NCI-H2171 (cell line): ENCODE measurements at regions not wholly inside any gene's neighbourhood (a gene's known extent, or its start where the extent isn't known, plus 50 kb on each side); places are given as distances from the start of the nearest gene placed in this dataset.
"Not testable (repeated sequence)": the region's sequence is repeated elsewhere in the genome, so short reads cannot be mapped to it uniquely, and the experiment has no call there.

Experiments
- DNase-seq: peaks from one replicate; lab custom pipeline; 2025; lab: John Stamatoyannopoulos, UW

DNA sequence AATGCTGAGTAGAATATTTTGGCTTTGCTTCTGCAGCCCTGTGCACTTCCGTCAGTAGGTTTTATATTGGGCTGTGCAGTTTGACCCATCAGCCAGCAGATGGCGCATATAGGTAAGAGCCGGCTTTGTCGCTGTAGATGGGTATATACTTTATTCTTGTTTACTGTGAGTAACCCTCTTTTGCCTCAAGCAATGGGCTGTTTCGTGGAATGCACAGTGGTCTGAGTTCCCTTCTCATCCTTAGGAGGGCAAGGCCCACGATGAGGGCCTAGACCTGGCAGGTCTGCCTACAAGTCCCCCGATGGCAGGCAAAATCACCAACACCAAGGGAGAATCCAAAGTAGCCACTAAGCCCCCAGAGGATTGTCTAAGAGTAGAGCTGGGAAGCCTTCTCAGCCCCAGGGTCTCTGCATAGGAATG, 1002.9 kb upstream of the KCND2 start:
- peak; percentile 60 for DNase-seq

GRCh38 chr7:119270644-119271043, 1002.3 kb upstream of the KCND2 start:
- no peak for DNase-seq

GRCh38 chr7:119271147-119271779, 1001.7 kb upstream of the KCND2 start:
- DNase-seq, result no peak

DNA sequence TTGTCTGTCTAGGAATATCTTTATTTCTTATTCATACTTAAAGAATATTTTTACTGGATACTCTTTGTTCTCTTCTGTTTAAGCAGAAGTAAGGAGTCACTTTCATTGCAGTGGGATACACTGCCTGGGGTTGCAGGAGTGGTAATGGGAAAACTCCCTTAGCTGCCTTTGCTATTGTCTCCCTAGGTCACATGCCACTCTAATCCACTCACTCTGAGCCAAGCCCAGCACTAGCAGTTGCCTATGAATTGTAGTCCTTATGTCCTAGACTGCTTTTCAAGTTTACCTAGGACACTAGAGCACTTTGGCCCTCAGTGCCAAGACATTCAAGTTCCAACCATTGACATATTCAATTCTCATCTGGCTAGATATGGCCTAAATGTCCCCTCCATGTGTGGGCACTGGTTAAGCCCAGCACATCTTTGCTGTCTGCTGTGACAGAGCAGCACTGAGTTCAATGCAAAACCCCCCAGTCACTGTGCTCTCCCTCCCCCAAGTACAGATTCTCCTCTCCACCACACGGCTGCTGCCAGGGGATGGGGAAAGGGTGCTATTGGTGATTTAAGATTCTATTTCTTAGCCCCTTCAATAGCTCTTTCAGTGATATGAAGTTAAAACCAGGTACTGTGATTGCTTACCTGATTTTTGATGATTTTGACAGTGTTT, 991.7 kb upstream of the KCND2 start:
- DNase-seq, result no peak

GRCh38 chr7:119283353-119283752, 989.6 kb upstream of the KCND2 start:
- DNase-seq, result no peak

GRCh38 chr7:119288416-119288815, 984.6 kb upstream of the KCND2 start:
- no peak for DNase-seq

DNA sequence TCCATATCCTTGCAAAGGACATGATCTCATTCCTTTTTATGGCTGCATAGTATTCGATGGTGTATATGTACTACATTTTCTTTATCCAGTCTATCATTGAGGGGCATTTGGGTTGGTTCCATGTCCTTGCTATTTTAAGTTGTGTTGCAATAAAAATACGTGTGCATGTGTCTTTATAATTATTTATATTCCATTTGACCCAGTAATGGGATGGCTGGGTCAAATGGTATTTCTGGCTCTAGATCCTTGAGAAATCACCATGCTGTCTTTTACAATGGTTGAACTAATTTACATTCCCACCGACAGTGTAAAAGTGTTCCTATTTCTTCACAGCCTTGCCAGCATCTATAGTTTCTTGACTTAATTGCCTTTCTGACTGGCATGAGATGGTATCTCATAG, 972.6 kb upstream of the KCND2 start:
- not testable (repeated sequence) for DNase-seq

- DNase-seq, result no peak
Measured at GRCh38 chr7:119320316-119320715, 952.7 kb upstream of the KCND2 start.

GRCh38 chr7:119329715-119330114, 943.3 kb upstream of the KCND2 start:
- DNase-seq, result no peak

- DNase-seq, result no peak
Measured at GRCh38 chr7:119335405-119335804, 937.6 kb upstream of the KCND2 start.

GRCh38 chr7:119341822-119342221, 931.2 kb upstream of the KCND2 start:
- DNase-seq, result no peak

- no peak for DNase-seq
Measured at GRCh38 chr7:119343289-119343688, 929.7 kb upstream of the KCND2 start.

- no peak for DNase-seq
Measured at GRCh38 chr7:119344466-119344865, 928.5 kb upstream of the KCND2 start.

- DNase-seq, result no peak
Measured at GRCh38 chr7:119348491-119348890, 924.5 kb upstream of the KCND2 start.

- no peak for DNase-seq
Measured at GRCh38 chr7:119350334-119350733, 922.6 kb upstream of the KCND2 start.

- no peak for DNase-seq
Measured at GRCh38 chr7:119351320-119351719, 921.7 kb upstream of the KCND2 start.

DNA sequence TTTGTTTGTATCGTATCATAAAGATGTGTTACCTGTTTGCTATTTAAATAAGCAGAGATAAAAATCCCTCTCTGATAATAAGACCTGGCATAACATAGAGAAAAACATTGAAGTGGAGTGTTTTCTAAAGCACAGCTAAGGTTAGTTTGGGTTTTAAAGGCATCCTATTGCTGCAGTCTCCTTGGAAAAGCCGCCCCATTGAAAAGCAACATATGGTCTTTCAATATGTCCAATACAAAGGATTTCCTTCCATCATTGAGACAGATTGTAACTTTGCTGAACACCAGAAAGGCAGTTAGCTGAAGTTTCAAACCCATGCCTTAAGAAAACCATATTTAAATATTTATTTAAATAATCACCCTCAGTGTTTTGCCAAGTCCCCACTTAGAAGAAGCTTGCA, 898.5 kb upstream of the KCND2 start:
- DNase-seq, result no peak

- no peak for DNase-seq
Measured at GRCh38 chr7:119377861-119378260, 895.1 kb upstream of the KCND2 start.

- no peak for DNase-seq
Measured at GRCh38 chr7:119382726-119383125, 890.2 kb upstream of the KCND2 start.

- no peak for DNase-seq
Measured at GRCh38 chr7:119395024-119395423, 878.0 kb upstream of the KCND2 start.

DNA sequence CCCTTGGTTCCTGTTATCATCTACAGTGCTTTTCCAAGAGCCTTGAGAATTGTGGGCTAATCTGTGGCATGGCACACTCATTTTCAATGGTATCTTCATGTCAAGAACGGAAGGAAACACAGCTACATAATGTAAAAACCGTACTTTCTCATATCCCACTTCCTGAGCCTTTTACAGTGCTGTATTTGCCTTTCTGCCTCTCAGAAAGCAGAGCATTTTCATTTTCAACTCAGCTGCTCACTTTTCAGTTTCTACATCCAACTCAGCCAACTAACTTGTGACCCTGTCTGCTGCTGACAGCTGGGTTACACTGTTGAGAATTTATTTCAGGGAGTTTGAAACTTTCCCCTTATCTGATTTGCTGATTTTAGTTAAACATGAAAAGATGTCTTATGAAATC, 875.8 kb upstream of the KCND2 start:
- no peak for DNase-seq

- no peak for DNase-seq
Measured at GRCh38 chr7:119408596-119408995, 864.4 kb upstream of the KCND2 start.

DNA sequence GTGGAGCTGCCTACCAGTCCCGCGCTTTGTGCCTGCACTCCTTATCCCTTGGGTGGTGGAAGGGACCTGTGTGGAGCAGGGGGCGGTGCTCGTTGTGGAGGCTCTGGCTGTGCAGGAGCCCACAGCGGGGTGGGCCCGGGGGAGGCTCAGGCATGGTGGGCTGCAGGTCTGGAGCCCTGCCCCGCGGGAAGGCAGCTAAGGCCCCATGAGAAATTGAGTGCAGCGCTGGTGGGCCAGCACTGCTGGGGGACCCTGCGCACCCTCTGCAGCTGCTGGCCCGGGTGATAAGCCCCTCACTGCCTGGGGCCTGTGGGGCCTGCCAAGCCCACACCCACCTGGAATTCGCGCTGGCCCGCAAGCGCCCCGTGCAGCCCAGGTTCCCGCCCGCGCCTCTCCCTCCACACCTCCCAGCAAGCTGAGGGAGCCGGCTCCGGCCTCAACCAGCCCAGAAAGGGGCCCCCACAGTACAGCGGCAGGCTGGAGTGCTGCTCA, 859.6 kb upstream of the KCND2 start:
- DNase-seq, result no peak

DNA sequence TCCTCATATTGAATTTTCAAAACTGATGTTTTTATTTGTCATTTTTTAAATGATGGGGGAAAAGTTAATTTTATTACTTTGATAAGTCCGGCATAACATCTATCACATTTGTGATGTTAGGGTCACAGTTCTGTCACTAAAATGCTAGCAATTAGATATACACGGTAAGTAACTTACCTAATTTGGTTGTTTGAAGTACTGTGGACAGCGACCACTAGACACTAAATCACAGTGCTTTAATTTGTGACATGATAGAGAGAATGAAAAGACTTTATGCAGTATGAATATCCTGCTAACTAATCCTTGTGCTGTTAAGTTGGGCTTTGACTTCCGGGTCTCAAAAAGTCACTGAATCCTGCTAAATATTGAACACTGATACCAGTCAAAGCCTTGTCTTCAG, 857.3 kb upstream of the KCND2 start:
- no peak for DNase-seq
